ENCODE measurements at regions not wholly inside any gene's neighbourhood (a gene's known extent, or its start where the extent isn't known, plus 50 kb on each side); places are given as distances from the start of the nearest gene placed in this dataset.

DNA sequence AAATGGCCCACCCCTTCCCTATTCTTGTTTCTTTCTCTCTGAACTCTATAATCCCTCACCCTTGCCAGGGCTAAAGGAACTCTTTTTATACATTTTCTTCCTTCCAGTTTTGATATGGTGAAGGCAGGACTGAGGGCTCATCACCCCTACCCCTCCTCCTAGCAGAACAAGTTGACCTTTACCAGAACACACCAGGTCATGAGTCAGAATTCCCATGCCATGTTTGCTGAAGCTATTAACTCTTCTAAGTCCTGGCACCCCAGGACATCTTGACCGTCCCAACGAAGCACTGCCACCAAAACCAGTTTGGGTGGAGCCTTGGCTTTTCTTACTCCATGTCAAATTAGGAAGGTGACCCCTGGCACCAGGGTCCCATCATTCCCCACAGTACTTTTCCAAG, 57.5 kb upstream of the DYNLT3 start:
- Histone ChIP-seq H3K4me3 (ENCODE audit: low read depth, low read length) (no peak overlapping the region), H3K36me3 (replicated peaks) (no peaks in the 10 kb centered on the region), H3K27me3 (replicated peaks) (no peaks in the 10 kb centered on the region), H3K27ac (no peak overlapping the region)
- DNase-seq = no peak
- TF ChIP-seq, protein P1, sequence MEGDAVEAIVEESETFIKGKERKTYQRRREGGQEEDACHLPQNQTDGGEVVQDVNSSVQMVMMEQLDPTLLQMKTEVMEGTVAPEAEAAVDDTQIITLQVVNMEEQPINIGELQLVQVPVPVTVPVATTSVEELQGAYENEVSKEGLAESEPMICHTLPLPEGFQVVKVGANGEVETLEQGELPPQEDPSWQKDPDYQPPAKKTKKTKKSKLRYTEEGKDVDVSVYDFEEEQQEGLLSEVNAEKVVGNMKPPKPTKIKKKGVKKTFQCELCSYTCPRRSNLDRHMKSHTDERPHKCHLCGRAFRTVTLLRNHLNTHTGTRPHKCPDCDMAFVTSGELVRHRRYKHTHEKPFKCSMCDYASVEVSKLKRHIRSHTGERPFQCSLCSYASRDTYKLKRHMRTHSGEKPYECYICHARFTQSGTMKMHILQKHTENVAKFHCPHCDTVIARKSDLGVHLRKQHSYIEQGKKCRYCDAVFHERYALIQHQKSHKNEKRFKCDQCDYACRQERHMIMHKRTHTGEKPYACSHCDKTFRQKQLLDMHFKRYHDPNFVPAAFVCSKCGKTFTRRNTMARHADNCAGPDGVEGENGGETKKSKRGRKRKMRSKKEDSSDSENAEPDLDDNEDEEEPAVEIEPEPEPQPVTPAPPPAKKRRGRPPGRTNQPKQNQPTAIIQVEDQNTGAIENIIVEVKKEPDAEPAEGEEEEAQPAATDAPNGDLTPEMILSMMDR (IDR thresholded peaks at IDR 0.05; ENCODE audit: low read depth, low read length, missing control alignments) = no peak
- in situ Hi-C loops (cut with HindIII; ENCODE audit: low pct_ligation_motif_present, low sequenced_read_pairs) = no loop called here

DNA sequence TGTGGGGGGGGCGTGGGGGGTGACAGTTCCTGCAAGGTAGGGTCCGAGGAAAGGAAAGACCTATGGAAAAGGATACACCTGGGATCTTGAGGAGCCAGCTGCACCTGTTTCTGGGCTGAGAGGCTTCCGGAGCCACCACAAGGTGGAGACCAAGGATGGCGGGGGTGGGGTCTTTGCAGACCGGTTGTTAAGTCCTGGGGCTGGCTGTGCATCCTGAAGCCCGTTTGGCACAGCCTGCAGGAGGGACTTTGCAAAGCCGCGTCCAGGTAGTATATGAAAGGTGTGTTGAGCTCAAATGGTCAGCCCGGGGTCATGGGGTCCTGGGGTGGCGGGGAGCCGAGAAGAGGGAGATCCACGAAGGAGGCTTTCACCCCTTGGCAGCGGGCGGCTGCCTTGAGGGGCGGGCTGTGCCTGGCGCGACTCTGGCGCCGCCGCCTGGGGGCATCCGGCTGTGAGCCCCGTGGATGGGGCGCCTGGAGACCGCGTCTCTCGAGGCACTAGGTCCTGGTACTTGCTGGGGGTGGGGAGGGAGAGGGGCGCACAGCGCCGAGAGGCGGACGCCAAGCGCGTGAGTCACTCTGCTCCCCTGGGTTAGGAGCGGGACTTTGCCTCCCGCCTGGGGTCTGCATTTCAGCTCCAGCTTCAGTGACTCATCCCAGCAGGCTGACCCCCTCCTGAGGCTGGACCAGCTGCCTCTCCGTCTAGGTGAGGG, 58.2 kb upstream of the DYNLT3 start:
- peak overlapping the region; percentile 40 for H3K4me3 ChIP-seq (ENCODE audit: low read depth, low read length)
- in situ Hi-C loops (cut with HindIII; ENCODE audit: low pct_ligation_motif_present, low sequenced_read_pairs) = no loop called here
- H3K27me3 ChIP-seq (replicated peaks) = no peaks in the 10 kb centered on the region
- H3K36me3 ChIP-seq (replicated peaks) = no peaks in the 10 kb centered on the region
- H3K27ac ChIP-seq = no peak overlapping the region
- DNase-seq = peak; percentile 12
- TF ChIP-seq, protein P1 (IDR thresholded peaks at IDR 0.05; ENCODE audit: low read depth, low read length, missing control alignments) = peak; percentile 28

DNA sequence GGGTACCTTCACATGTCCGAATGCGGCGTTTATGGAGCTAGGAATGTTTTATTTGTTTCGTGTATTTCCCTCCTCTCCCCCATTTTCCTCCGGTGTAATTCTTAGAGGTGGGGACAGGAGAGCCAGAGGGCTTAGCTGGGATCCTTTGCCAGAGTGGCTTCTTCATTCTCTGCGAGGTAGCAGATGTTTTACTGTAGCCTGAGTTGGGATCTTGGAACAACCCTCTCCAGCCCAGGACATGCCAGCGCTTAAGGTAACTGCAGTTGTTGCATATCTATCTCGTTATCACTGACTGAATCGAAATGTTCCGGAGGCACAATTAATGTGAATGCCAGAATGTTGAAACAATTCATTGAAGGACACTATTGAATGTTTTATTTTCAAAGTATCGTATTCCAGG, 59.0 kb upstream of the DYNLT3 start:
- Histone ChIP-seq H3K4me3 (ENCODE audit: low read depth, low read length) (peak overlapping the region; percentile 40), H3K27me3 (replicated peaks) (no peaks in the 10 kb centered on the region), H3K36me3 (replicated peaks) (no peaks in the 10 kb centered on the region), H3K27ac (no peak overlapping the region)
- no peak for DNase-seq
- in situ Hi-C loops (cut with HindIII; ENCODE audit: low pct_ligation_motif_present, low sequenced_read_pairs) = no loop called here
- TF ChIP-seq, protein P1 (IDR thresholded peaks at IDR 0.05; ENCODE audit: low read depth, low read length, missing control alignments) = no peak

DNA sequence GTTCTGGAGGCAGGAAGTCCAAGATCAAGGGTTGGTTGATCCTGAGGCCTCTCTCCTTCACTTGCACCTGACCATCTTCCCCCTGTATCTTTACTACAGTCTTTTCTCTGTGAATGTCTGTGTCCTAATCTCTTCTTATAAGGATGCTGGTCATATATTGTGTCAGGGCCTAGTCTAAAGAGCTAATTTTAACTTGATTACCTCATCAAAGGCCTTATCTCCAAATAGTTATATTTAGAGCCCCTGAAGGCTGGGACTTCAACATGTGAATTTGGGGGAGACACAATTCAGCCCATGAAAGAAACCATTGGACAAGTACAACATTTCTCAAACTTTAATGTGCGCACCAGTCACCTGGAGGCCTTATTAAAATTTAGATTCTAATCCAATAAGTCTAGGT, 62.8 kb upstream of the DYNLT3 start:
- Histone ChIP-seq H3K27me3 (replicated peaks) (no peaks in the 10 kb centered on the region), H3K4me3 (ENCODE audit: low read depth, low read length) (no peak overlapping the region), H3K36me3 (replicated peaks) (no peaks in the 10 kb centered on the region), H3K27ac (no peak overlapping the region)
- TF ChIP-seq, protein P1 (IDR thresholded peaks at IDR 0.05; ENCODE audit: low read depth, low read length, missing control alignments) = no peak
- no peak for DNase-seq
- in situ Hi-C loops (cut with HindIII; ENCODE audit: low pct_ligation_motif_present, low sequenced_read_pairs) = no loop called here

DNA sequence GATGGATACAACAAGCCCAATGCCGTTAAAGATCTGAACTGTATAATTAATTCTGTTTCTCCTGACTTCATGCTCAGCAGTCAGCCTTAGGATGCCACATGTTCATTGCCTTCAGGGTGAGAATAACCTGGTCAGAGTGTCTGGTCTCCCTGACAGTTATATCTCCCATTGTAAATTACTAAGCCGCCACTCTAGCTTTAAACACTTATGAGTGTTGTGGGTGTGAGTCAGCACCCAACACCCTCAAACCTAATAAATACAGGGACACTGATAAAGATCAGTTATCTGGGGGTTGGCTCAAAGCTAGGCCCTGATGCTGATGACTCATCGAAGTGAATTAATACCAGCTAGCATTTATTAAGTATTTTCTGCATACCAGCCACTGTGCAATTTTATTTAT, 64.9 kb upstream of the DYNLT3 start:
- H3K27ac ChIP-seq = no peak overlapping the region

More for the DNA sequence above, 64.9 kb upstream of the DYNLT3 start:
- no peaks in the 10 kb centered on the region for H3K27me3 ChIP-seq (replicated peaks)
- peak; percentile 34 for DNase-seq
- H3K36me3 ChIP-seq (replicated peaks) = no peaks in the 10 kb centered on the region
- H3K4me3 ChIP-seq (ENCODE audit: low read depth, low read length) = no peak overlapping the region
- in situ Hi-C loops (cut with HindIII; ENCODE audit: low pct_ligation_motif_present, low sequenced_read_pairs) = no loop called here
- TF ChIP-seq, protein P1 (IDR thresholded peaks at IDR 0.05; ENCODE audit: low read depth, low read length, missing control alignments) = no peak
